ENCODE measurements at regions not wholly inside any gene's neighbourhood (a gene's known extent, or its start where the extent isn't known, plus 50 kb on each side); places are given as distances from the start of the nearest gene placed in this dataset.

DNA sequence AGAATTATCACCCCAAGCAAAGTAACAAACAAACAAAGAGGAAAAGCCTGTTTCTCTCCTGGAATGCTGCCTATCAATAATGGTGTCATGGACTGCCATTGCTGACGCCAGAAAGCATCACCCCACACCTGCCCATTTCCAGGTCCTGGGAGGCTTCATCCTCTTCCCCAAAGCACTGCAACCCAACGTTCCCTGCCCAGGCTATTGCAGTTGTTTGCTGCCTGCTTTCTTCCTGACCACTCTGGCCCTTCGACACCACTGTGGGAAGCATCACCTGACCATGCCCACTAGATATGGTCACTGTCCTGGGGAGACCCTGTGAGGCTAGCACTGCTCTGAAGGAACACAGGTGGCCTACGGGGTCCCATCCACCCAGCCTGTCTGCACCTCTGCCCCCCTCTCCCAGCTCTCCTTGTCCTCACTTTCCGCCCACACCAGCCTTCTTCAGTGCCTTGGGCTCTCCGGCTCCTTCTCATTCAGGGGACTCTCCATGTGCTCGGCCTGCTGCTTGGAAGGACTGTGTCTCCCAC lies 439.6 kb downstream of the GLRX3 start:
- H3K36me3 ChIP-seq = no peaks in the 10 kb centered on the region
- no peak for TF ChIP-seq CTCF (IDR thresholded peaks at IDR 0.05)
- TF ChIP-seq POLR2A (IDR thresholded peaks at IDR 0.05) = no peak
- no peak for DNase-seq
- H3K27me3 ChIP-seq = no peaks in the 10 kb centered on the region
- no peak overlapping the region for H3K27ac ChIP-seq
- no peak overlapping the region for H3K4me3 ChIP-seq
- H3K9me3 ChIP-seq = no peaks in the 10 kb centered on the region
- H3K4me1 ChIP-seq = no peaks in the 10 kb centered on the region
- intact Hi-C loops (cut with DNase I; ENCODE audit: low total_unique reads) = no loop called here

DNA sequence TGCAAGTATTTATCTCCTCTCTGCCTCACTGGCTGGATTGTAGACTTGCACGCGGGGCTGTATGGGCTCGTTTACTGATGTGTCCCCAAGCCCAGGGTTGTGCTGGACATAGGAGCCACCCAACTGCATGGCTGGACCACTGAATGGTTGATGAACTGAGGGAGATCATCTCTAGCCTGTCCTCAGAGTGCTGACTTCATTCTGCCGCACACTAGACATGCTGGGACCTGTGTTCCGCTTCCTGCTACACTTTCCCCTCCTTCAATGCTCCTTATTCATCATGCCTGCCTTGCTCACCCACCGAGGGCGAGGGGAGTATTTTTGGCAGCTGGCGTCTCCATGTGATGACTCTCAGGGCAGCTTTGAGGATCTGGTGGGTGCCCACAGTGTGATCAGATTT lies 440.2 kb downstream of the GLRX3 start:
- H3K9me3 ChIP-seq = no peaks in the 10 kb centered on the region
- no peaks in the 10 kb centered on the region for H3K4me1 ChIP-seq
- DNase-seq = no peak
- H3K27ac ChIP-seq = no peak overlapping the region
- no peaks in the 10 kb centered on the region for H3K27me3 ChIP-seq
- intact Hi-C loops (cut with DNase I; ENCODE audit: low total_unique reads) = no loop called here
- TF ChIP-seq POLR2A (IDR thresholded peaks at IDR 0.05) (no peak), CTCF (IDR thresholded peaks at IDR 0.05) (no peak)
- no peak overlapping the region for H3K4me3 ChIP-seq
- no peaks in the 10 kb centered on the region for H3K36me3 ChIP-seq

DNA sequence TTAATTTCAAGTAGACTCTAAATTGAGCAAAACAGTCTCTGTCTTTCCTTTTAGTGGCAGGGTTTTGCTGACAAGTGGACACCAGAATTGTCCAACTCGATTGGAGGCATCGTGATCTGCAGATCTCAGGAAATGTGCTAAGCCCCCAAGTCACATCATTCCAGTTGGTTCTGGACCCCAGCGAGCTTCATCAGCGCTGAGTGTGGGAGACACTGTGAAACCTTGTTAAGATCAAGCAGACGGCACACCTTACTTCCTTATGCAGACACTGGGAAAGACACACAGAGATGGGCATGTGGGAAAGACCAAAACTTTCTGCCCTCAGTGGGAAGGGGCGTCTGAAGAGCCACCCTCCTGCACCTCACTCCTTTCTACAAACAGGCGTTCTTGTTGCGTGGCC lies 440.8 kb downstream of the GLRX3 start:
- Histone ChIP-seq H3K4me3 (no peak overlapping the region), H3K27me3 (no peaks in the 10 kb centered on the region), H3K9me3 (no peaks in the 10 kb centered on the region), H3K4me1 (no peaks in the 10 kb centered on the region), H3K36me3 (no peaks in the 10 kb centered on the region), H3K27ac (no peak overlapping the region)
- no peak for DNase-seq
- TF ChIP-seq CTCF (IDR thresholded peaks at IDR 0.05) (no peak), POLR2A (IDR thresholded peaks at IDR 0.05) (no peak)
- intact Hi-C loops (cut with DNase I; ENCODE audit: low total_unique reads) = no loop called here

GRCh38 chr10:130578532-130579289 lies 442.5 kb downstream of the GLRX3 start:
- no peak for TF ChIP-seq CTCF (IDR thresholded peaks at IDR 0.05)
- no peak for TF ChIP-seq POLR2A (IDR thresholded peaks at IDR 0.05)
- no peaks in the 10 kb centered on the region for H3K27me3 ChIP-seq
- intact Hi-C loops (cut with DNase I; ENCODE audit: low total_unique reads) = no loop called here

GRCh38 chr10:130579913-130580312 lies 443.7 kb downstream of the GLRX3 start:
- Histone ChIP-seq H3K27ac (no peak overlapping the region), H3K9me3 (no peaks in the 10 kb centered on the region), H3K36me3 (no peaks in the 10 kb centered on the region), H3K4me1 (no peaks in the 10 kb centered on the region), H3K27me3 (no peaks in the 10 kb centered on the region), H3K4me3 (no peak overlapping the region)
- intact Hi-C loops (cut with DNase I; ENCODE audit: low total_unique reads) = no loop called here
- TF ChIP-seq CTCF (IDR thresholded peaks at IDR 0.05) = no peak
- TF ChIP-seq POLR2A (IDR thresholded peaks at IDR 0.05) = no peak
- DNase-seq = no peak

More at GRCh38 chr10:130578532-130579289, 442.5 kb downstream of the GLRX3 start:
- no peak overlapping the region for H3K4me3 ChIP-seq
- no peaks in the 10 kb centered on the region for H3K36me3 ChIP-seq
- H3K27ac ChIP-seq = no peak overlapping the region
- H3K9me3 ChIP-seq = no peaks in the 10 kb centered on the region
- no peaks in the 10 kb centered on the region for H3K4me1 ChIP-seq
- DNase-seq = no peak
